Heart left ventricle (tissue), 13 donors: ENCODE measurements at regions not wholly inside any gene's neighbourhood (a gene's known extent, or its start where the extent isn't known, plus 50 kb on each side); places are given as distances from the start of the nearest gene placed in this dataset.
A peak's percentile ranks its signal among the peaks of the same experiment; 100 is the strongest.

Experiments used
- CTCF ChIP-seq, 12 donors: fragments of 200-600 bp; sonication (generic) in 4 of 12; IDR thresholded peaks; one replicate each; pipeline versions ENCODE4 v1.5.0 to v1.8.0; 2018 to 2022; ENCODE audit warnings: antibody characterized with exemption in 12 of 12, mild to moderate bottlenecking in 5 of 12
- POLR2A ChIP-seq, 2 donors: fragments of 450-650 bp; IDR thresholded peaks; one replicate each; pipeline ENCODE4 v1.6.1; 2017; ENCODE audit warnings: antibody characterized with exemption in 2 of 2, mild to moderate bottlenecking in 2 of 2, moderate library complexity in 2 of 2
- donor health status: ischemic (EF 13 %, LVEDD 7.1; RV severe dilation, severe dysfunction).
- donor health status: DM: no; HTN: yes; CAD: no.
- donor health status: DM: no; HTN: no; CAD: no.
- donor health status: ischemic (EF 25% LVEDD 6.9; RV normal size, moderate dysfunction).
- donor health status: ischemic (EF 25% LVEDD 5.7; RV mildly dilated, moderate dysfunction).
- donor health status: ischemic (EF 35%, LVEDD 5.7; RV mildly dilated, moderate dysfunction).
- donor health status: nonischemic (EF 11% LVEDD 7.7; RV severe dilation, severe dysfunction).
- donor health status: DM: yes; HTN: yes; CAD: no.
- donor health status: PGD.
- donor health status: ischemic (EF 29% LVEDD 5.4; RV normal size, mild dysfunction).
- donor health status: nonischemic (EF 23%, LVEDD 6.1; RV moderate dilation, normal function).

- TF ChIP-seq CTCF (IDR thresholded peaks at IDR 0.05) (peak in 11 of 12 donors; percentile 27 to 66 (median 46)), POLR2A (IDR thresholded peaks at IDR 0.05) (no peak)
These were observed 50.7 kb upstream of the PAIP2B start for GRCh38 chr2:71277536-71278103.
